Stimulated activated CD8-positive, alpha-beta memory T cell treated with anti-CD3 and anti-CD28 coated beads, Interleukin-4, amount 100 ng/mL, for 1 hour (primary cell): ENCODE measurements at regions not wholly inside any gene's neighbourhood (a gene's known extent, or its start where the extent isn't known, plus 50 kb on each side); places are given as distances from the start of the nearest gene placed in this dataset.
"Not testable (repeated sequence)": the region's sequence is repeated elsewhere in the genome, so short reads cannot be mapped to it uniquely, and the experiment has no call there.

Experiments
- DNase-seq, 2 donors: peaks; one replicate each; pipeline ENCODE4 v3.0.0-alpha.2; 2020; ENCODE audit warnings: low read depth in 2 of 2, low spot score in 1 of 2

- DNase-seq: no peak
Observed at GRCh38 chr1:114270718-114271117, 117.0 kb upstream of the SYT6 start.

DNA sequence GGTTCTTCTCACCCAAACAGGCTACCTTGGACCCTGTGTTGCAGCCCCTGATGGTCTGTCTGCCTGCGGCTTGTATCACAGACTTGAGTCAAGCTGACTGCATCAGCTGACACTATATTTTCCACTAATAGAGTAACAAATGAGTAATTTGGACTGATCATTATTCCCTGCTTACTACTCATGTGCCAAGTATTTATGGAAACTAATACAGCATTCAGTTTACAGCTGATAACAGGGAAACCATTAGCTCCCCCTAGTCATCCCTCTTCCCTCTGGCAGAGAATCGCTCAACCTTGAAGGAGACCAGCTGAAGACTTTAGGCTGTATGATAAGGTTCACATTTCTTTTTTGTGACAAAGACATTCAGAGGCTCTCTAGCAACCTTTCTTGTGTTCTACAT, 116.6 kb upstream of the SYT6 start:
- DNase-seq: no peak

GRCh38 chr1:114269539-114269938, 115.9 kb upstream of the SYT6 start:
- no peak for DNase-seq

GRCh38 chr1:114263343-114263742, 109.7 kb upstream of the SYT6 start:
- no peak for DNase-seq

- DNase-seq: no peak
Observed at GRCh38 chr1:114262337-114262736, 108.7 kb upstream of the SYT6 start.

DNA sequence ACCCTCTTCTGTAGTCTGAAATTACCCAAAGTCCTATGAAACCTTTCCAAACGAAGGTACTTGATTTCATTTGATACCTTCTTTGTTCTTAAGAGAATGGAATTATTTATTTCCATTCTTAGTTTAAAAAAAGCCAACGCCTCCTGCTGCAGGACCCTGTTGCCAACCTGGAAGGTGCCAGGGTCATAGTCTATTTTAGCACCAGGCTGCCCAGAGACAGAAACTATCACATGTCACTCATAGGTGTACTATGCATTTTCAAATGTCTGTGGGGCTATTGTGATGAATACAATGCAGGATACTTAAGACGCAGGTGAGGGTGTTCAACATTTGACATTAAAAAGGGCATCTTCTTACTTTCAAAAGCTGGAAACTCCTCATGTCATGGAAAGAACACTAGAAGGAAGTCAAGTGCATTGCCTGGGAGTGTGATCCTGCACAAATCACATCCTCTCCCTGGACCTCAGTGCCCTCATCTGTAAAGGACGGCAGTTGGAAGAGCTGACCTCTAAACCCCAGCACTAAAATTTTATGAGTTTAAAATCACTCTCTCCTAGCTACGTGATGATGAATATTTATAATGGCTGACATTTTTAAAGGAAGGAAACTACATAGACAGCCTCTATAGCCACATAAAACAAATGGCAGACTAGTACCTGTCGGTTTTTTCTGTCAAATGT, 107.3 kb upstream of the SYT6 start:
- DNase-seq: no peak

- no peak for DNase-seq
Observed at GRCh38 chr1:114259511-114260160, 106.0 kb upstream of the SYT6 start.

GRCh38 chr1:114258633-114259032, 105.0 kb upstream of the SYT6 start:
- no peak for DNase-seq

DNA sequence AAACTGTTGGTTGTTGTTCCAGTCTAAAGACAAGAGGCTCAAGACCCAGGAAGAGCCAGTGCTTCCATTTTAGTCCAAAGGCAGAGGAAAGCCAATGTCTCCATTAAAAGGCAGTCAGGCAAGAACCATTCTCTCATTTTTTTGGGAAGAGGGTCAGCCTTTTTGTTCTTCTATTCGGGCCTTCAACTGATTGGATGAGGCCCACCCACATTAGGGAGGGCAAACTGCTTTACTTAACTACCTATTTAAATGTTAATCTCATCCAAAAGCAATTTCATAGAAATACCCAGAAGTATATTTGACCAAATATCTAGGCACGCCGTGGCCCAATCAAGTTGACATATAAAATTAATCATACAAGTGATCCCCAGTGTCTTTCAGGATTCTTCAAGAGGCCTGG, 104.4 kb upstream of the SYT6 start:
- DNase-seq: no peak

DNA sequence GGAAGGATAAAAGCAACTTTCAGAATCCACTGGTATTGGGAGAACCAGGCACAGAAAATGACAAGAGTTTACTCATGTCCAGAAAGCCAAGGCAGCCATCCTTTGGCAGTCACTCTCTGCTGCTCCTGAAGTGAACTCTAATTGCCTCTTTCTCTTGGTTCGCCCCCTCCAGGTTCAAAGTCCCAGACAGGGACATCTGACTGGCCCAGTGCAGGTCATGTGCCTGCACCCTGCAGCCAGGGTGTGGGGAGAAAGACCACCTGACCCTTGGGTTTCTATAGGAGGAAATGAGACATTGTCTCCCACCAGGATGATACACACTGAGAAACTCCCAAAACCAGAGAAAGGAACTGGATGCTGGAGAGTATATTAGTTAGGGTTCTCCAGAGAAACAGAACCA, 103.9 kb upstream of the SYT6 start:
- DNase-seq: no peak

- no peak for DNase-seq
Observed at GRCh38 chr1:114253900-114254299, 100.2 kb upstream of the SYT6 start.

DNA sequence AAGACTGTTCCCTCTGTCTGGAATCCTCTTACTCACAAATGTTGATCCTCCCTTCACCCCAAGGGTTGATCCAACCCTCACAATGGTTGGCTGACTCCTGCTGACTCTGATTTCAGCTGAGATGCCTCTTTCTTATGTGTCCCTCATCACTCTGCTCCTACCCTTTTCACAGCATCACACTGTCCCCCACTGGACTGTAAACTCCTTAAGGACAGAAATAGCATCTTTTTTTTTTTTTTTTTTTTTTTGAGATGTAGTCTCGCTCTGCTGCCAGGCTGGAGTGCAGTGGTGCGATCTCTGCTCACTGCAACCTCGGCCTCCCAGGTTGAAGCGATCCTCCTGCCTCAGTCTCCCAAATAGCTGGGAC, 97.9 kb upstream of the SYT6 start:
- no peak for DNase-seq

- DNase-seq: no peak
Observed at GRCh38 chr1:114250683-114251572, 97.3 kb upstream of the SYT6 start.

DNA sequence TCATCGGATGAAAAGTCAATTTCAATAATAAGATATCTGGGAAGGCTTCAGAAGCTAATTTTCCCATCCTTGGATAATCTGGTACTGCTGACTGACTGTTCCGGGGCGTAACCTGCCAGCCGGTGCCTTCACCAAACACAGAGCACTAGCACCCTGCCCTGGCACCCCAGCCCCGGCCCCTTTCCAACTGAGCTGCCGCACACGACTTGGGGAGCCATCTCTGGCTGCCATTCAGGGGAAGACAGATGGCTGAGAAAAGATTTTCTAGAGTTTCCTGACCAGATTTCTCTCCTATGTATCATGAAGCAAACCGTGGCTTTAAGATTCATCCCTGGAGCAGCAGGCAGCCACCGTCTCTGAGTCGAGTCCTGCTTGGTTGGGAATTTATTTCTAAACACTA, 96.0 kb upstream of the SYT6 start:
- DNase-seq: no peak

- no peak for DNase-seq
Observed at GRCh38 chr1:114248162-114248561, 94.5 kb upstream of the SYT6 start.

GRCh38 chr1:114242531-114243210, 89.0 kb upstream of the SYT6 start:
- DNase-seq: not testable (repeated sequence)

DNA sequence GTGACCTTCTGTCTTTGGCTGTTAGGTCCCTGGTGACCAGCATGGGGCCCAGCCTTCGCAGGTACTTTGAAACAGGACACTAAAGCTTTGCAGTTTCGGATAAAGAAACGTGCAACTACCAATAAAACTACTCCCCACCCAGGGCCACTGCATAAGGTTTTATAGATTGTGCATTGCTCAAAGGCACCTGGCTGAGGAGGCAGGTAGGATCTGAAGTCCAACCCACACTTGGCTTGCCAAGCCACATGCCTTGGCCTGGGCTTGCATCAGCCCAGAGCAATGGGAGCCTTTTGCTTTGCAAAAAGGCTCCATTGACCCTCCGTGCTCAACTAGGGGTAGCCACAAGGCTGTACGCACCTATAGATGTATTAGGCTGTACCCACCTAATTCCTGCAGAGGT, 84.4 kb upstream of the SYT6 start:
- DNase-seq: no peak

GRCh38 chr1:114236517-114236916, 82.8 kb upstream of the SYT6 start:
- no peak for DNase-seq

DNA sequence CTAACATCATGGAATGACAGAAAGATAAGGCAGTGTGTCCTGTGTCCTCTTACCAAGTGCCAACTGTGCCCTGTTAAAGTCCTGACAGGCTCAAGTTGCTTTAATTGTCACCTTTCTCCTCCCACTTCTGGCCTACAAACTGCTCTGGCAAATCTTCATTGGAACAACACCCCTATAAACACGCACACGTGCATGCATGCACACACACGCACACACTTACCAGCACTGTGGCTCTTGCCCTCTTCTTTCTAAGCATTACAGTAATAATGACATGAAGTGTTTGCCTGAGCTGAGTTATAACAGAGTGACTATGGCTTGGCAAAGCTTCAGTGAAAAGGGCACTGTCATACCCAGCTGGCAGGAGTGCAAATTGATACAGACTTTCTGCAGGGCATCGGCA, 82.3 kb upstream of the SYT6 start:
- DNase-seq: no peak

- no peak for DNase-seq
Observed at GRCh38 chr1:114235281-114235680, 81.6 kb upstream of the SYT6 start.

DNA sequence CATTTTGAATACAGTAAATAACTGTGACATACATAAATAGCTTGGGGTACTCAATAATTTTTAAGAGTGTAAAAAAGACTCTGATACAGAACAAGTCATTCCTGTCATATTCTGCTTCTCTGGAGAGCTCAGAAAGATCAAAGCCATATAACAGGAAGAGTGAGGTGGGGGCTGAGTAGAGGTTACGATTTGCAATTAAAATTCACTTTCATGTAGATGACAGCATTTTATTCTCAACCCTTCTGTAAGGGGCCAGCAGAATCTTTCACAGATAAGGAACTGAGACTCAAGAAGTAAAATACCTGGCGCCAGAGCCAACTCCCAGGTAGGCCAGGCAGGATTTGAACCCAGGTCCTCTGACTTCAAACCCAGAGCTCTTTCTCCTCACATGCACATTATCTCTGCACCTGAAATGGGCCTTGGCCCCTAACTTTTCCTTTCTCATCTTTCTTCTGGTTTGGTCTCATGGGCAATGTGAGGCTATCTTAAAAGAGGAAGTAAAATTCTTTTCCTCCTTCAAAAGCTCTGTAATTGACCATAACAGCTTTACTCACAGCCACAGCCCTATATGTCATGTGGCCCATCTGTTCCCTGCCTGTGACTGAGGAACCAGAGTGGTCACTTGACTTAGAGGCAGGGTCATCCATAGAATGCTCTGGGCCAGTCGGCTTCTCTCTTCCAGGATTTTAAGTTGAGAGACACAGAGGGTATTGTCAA, 80.9 kb upstream of the SYT6 start:
- no peak for DNase-seq
